Panc1 (cell line): ENCODE measurements at regions not wholly inside any gene's neighbourhood (a gene's known extent, or its start where the extent isn't known, plus 50 kb on each side); places are given as distances from the start of the nearest gene placed in this dataset.

Experiments used
- ATAC-seq: fragments of 200-7000 bp; cut with Tn5 transposase; 2 replicates; pipeline ENCODE4 v1.9.1; 2020; ENCODE audit warnings: mild to moderate bottlenecking, moderate library complexity
- BruUV-seq: library from RNA; stranded (reverse); fragments of 400-500 nt; replicated peaks from 2 replicates; lab custom pipeline; 2021; lab: Mats Ljungman, UMichigan
- CTCF ChIA-PET: fragments of 300-600 bp; sonication (Branson Sonifier 250); formaldehyde crosslinking; loops from one replicate; lab custom pipeline; 2022; ENCODE audit warnings: antibody characterized with exemption; lab: Charles Lee
- POLR2A ChIA-PET: fragments of 300-600 bp; sonication (Branson Sonifier 250); formaldehyde crosslinking; loops from one replicate; lab custom pipeline; 2022; ENCODE audit warnings: antibody characterized with exemption; lab: Charles Lee
- DNase-seq: peaks from one replicate; pipeline ENCODE4 v3.0.0-alpha.2; 2010; ENCODE audit warnings: low read depth, low spot score
- H3K27ac ChIP-seq: 2 replicates; pipeline ENCODE4 v1.5.1; 2011; ENCODE audit warnings: mild to moderate bottlenecking, low read length, inconsistent platforms
- H3K27me3 ChIP-seq: fragments of 200-500 bp; sonication (Bioruptor generic); 2 replicates; pipeline ENCODE4 v1.6.0; 2014; ENCODE audit warnings: low read length, inconsistent platforms; ENCODE audit not compliant: control insufficient read depth, insufficient read depth
- H3K36me3 ChIP-seq: fragments of 200-500 bp; sonication (Bioruptor generic); 2 replicates; pipeline ENCODE4 v1.5.1; 2014; ENCODE audit warnings: inconsistent platforms, mild to moderate bottlenecking, low read length, moderate library complexity; ENCODE audit not compliant: control insufficient read depth, insufficient read depth
- H3K4me1 ChIP-seq: 2 replicates; pipeline ENCODE4 v1.5.1; 2011; ENCODE audit warnings: inconsistent platforms, mild to moderate bottlenecking, low read length, moderate library complexity; ENCODE audit not compliant: control insufficient read depth, insufficient read depth
- H3K4me3 ChIP-seq, 2 experiments: 2 replicates each; pipeline ENCODE4 v1.5.1; 2011 to 2012; ENCODE audit warnings: low read depth in 2 of 2, low read length in 2 of 2, mild to moderate bottlenecking in 2 of 2, inconsistent platforms in 1 of 2, moderate library complexity in 1 of 2
- H3K9me3 ChIP-seq: fragments of 200-500 bp; sonication (Bioruptor generic); 2 replicates; pipeline ENCODE4 v1.5.1; 2014; ENCODE audit warnings: low read depth, mild to moderate bottlenecking, inconsistent platforms, low read length, moderate library complexity; ENCODE audit not compliant: control insufficient read depth, insufficient read depth
- POLR2AphosphoS5 ChIP-seq: IDR thresholded peaks from 2 replicates; pipeline ENCODE4 v1.6.1; 2012; ENCODE audit warnings: mild to moderate bottlenecking, low read depth, low read length, moderate library complexity
- SIN3A ChIP-seq: IDR thresholded peaks from 2 replicates; pipeline ENCODE4 v1.6.1; 2012; ENCODE audit warnings: low read depth, mild to moderate bottlenecking, low read length, moderate library complexity, borderline replicate concordance; ENCODE audit not compliant: insufficient read depth
- TCF7L2 ChIP-seq: IDR thresholded peaks from 2 replicates; pipeline ENCODE4 v1.6.1; 2011; ENCODE audit warnings: mild to moderate bottlenecking, low read depth, low read length, inconsistent platforms
- in situ Hi-C: cut with HindIII; loops from 2 replicates; pipeline ENCODE4 v1.10.0; 2016; ENCODE audit warnings: low sequenced_read_pairs, low pct_unique_long_range_greater_than_20kb
- intact Hi-C: fragments of 100-400 bp; cut with micrococcal nuclease; formaldehyde crosslinking; loops from one replicate; pipeline ENCODE4 v1.10.0; 2022; ENCODE audit not compliant: unreplicated experiment
- TF ChIP-seq, protein P1 (sequence below): fragments of 450-650 bp; IDR thresholded peaks from 2 replicates; pipeline ENCODE4 v1.5.1; 2017; ENCODE audit warnings: mild to moderate bottlenecking
- TF ChIP-seq, protein P2 (sequence below), 2 experiments: IDR thresholded peaks; 2 replicates each; pipeline ENCODE4 v1.6.1; 2011 to 2012; ENCODE audit warnings: low read depth in 2 of 2, control low read depth in 1 of 2, low read length in 1 of 2, mild to moderate bottlenecking in 1 of 2, moderate library complexity in 1 of 2; ENCODE audit not compliant: insufficient read depth in 1 of 2

DNA sequence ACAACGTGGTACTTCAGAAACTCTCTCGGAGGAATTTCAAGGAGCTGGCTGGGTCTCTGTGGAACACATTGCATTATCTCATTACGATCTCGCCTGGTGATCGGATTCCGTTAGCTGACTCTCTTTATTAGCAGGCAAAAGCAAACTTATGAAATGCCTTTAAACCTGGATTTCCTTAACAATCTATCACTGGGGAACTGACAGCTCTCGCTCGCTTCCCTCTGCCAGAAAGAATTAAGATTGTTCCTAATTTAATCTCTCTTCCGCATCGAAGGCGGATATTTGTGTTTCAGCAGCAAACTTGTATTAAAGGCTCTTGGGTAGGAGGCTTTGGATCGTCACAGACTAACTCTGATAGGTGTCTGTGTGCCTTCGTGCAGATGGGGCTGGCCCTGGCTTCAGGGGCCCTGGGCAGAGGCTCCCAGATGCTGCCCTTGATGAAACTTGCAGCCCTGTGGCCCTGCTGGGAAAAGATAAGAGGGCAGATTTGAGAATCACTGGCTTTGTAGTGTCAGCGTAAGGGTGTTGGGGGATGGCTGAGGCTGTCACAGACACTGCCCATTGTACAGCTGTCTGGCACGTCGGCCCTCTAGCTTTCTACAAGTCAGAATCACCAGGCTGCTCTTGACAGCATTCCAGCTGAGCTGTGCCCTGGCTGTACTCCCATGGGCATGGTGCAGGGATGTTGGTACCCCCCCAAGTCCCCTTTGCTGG lies 162.2 kb upstream of the NECTIN1 start:
- DNase-seq (no peak), ATAC-seq (no peak)
- no peaks in the 10 kb centered on the region for H3K4me1 ChIP-seq
- in situ Hi-C loops = no loop called here
- CTCF ChIA-PET = no interaction called here
- no TSS peak for BruUV-seq
- peaks cover 13% of the 10 kb centered on the region; the same call in 1 of the 2 replicates for H3K27me3 ChIP-seq
- no peaks in the 10 kb centered on the region for H3K9me3 ChIP-seq
- intact Hi-C loops = no loop called here
- TF ChIP-seq TCF7L2 (no peak), POLR2AphosphoS5 (no peak), SIN3A (no peak)
- TF ChIP-seq, protein P1, sequence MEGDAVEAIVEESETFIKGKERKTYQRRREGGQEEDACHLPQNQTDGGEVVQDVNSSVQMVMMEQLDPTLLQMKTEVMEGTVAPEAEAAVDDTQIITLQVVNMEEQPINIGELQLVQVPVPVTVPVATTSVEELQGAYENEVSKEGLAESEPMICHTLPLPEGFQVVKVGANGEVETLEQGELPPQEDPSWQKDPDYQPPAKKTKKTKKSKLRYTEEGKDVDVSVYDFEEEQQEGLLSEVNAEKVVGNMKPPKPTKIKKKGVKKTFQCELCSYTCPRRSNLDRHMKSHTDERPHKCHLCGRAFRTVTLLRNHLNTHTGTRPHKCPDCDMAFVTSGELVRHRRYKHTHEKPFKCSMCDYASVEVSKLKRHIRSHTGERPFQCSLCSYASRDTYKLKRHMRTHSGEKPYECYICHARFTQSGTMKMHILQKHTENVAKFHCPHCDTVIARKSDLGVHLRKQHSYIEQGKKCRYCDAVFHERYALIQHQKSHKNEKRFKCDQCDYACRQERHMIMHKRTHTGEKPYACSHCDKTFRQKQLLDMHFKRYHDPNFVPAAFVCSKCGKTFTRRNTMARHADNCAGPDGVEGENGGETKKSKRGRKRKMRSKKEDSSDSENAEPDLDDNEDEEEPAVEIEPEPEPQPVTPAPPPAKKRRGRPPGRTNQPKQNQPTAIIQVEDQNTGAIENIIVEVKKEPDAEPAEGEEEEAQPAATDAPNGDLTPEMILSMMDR = no peak
- TF ChIP-seq, protein P2, sequence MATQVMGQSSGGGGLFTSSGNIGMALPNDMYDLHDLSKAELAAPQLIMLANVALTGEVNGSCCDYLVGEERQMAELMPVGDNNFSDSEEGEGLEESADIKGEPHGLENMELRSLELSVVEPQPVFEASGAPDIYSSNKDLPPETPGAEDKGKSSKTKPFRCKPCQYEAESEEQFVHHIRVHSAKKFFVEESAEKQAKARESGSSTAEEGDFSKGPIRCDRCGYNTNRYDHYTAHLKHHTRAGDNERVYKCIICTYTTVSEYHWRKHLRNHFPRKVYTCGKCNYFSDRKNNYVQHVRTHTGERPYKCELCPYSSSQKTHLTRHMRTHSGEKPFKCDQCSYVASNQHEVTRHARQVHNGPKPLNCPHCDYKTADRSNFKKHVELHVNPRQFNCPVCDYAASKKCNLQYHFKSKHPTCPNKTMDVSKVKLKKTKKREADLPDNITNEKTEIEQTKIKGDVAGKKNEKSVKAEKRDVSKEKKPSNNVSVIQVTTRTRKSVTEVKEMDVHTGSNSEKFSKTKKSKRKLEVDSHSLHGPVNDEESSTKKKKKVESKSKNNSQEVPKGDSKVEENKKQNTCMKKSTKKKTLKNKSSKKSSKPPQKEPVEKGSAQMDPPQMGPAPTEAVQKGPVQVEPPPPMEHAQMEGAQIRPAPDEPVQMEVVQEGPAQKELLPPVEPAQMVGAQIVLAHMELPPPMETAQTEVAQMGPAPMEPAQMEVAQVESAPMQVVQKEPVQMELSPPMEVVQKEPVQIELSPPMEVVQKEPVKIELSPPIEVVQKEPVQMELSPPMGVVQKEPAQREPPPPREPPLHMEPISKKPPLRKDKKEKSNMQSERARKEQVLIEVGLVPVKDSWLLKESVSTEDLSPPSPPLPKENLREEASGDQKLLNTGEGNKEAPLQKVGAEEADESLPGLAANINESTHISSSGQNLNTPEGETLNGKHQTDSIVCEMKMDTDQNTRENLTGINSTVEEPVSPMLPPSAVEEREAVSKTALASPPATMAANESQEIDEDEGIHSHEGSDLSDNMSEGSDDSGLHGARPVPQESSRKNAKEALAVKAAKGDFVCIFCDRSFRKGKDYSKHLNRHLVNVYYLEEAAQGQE (IDR thresholded peaks at IDR 0.05; ENCODE audit: insufficient read depth in 1 of 2, low read depth in 2 of 2, low read length in 1 of 2) = no peak
- H3K4me3 ChIP-seq = no peak overlapping the region
- POLR2A ChIA-PET = no interaction called here
- H3K27ac ChIP-seq = no peak overlapping the region
- H3K36me3 ChIP-seq = no peaks in the 10 kb centered on the region

GRCh38 chr11:119890466-119890865 lies 161.5 kb upstream of the NECTIN1 start:
- no peaks in the 10 kb centered on the region for H3K36me3 ChIP-seq
- no TSS peak for BruUV-seq
- TF ChIP-seq SIN3A = no peak
- TF ChIP-seq, protein P1 = no peak
- no peak for TF ChIP-seq TCF7L2
- TF ChIP-seq, protein P2 (IDR thresholded peaks at IDR 0.05; ENCODE audit: insufficient read depth in 1 of 2, low read depth in 2 of 2, low read length in 1 of 2) = no peak
- no peak for TF ChIP-seq POLR2AphosphoS5
- peaks cover 11% of the 10 kb centered on the region; the same call in 1 of the 2 replicates for H3K27me3 ChIP-seq
- no peak for ATAC-seq
- H3K27ac ChIP-seq = no peak overlapping the region
- H3K4me3 ChIP-seq = no peak overlapping the region
- ChIA-PET POLR2A (no interaction called here), CTCF (no interaction called here)
- H3K4me1 ChIP-seq = no peaks in the 10 kb centered on the region
- intact Hi-C loops = no loop called here
- DNase-seq = no peak
- H3K9me3 ChIP-seq = no peaks in the 10 kb centered on the region
- in situ Hi-C loops = no loop called here
